AG04450 (cell line): ENCODE measurements at regions not wholly inside any gene's neighbourhood (a gene's known extent, or its start where the extent isn't known, plus 50 kb on each side); places are given as distances from the start of the nearest gene placed in this dataset.

Experiments
- CTCF ChIA-PET: fragments of 300-600, 350-600 bp; formaldehyde crosslinking; extraction: SDS; loops from one replicate; lab custom pipeline; 2022; ENCODE audit warnings: antibody characterized with exemption, inconsistent platforms; lab: Charles Lee
- POLR2A ChIA-PET: fragments of 350-600 bp; formaldehyde crosslinking; extraction: SDS; loops from one replicate; lab custom pipeline; 2021; ENCODE audit warnings: antibody characterized with exemption, inconsistent platforms; lab: Yijun Ruan, JAX
- DNase-seq: peaks from one replicate; pipeline ENCODE4 v3.0.0-alpha.2; 2011; ENCODE audit warnings: low read depth, low spot score
- H3K27ac ChIP-seq: one replicate; pipeline ENCODE4 v1.5.1; 2012; ENCODE audit warnings: low read depth, low read length, control low read depth
- H3K27me3 ChIP-seq: one replicate; pipeline ENCODE4 v1.6.0; 2012; ENCODE audit warnings: low read length; ENCODE audit not compliant: control insufficient read depth, insufficient read depth
- H3K4me3 ChIP-seq: 2 replicates; pipeline ENCODE4 v1.5.1; 2011; ENCODE audit warnings: mild to moderate bottlenecking, low read depth, low read length, control low read depth
- H3K9me3 ChIP-seq: 2 replicates; pipeline ENCODE4 v1.5.1; 2012; ENCODE audit warnings: low read length; ENCODE audit not compliant: control insufficient read depth, insufficient read depth
- CTCF ChIP-seq: IDR thresholded peaks from 2 replicates; pipeline ENCODE4 v1.5.1; 2011; ENCODE audit warnings: low read depth, low read length, control low read depth, inconsistent platforms

GRCh38 chr15:81783076-81783475 is 262.7 kb downstream of the MEX3B start:
- ChIA-PET CTCF (no interaction called here), POLR2A (no interaction called here)
- H3K9me3 ChIP-seq = no peaks in the 10 kb centered on the region
- H3K27ac ChIP-seq = no peak overlapping the region
- DNase-seq = no peak
- peaks cover 11% of the 10 kb centered on the region for H3K27me3 ChIP-seq
- H3K4me3 ChIP-seq = no peak overlapping the region
- TF ChIP-seq CTCF = no peak

- POLR2A ChIA-PET = no interaction called here
- no peak for TF ChIP-seq CTCF
These were observed 264.4 kb downstream of the MEX3B start for GRCh38 chr15:81781395-81781794.

GRCh38 chr15:81780966-81781365 is 264.9 kb downstream of the MEX3B start:
- CTCF ChIA-PET = no interaction called here
- H3K27me3 ChIP-seq = peaks cover 12% of the 10 kb centered on the region
- H3K9me3 ChIP-seq = no peaks in the 10 kb centered on the region
- no peak for TF ChIP-seq CTCF
- POLR2A ChIA-PET = no interaction called here
- no peak overlapping the region for H3K4me3 ChIP-seq
- no peak for DNase-seq
- no peak overlapping the region for H3K27ac ChIP-seq

More at GRCh38 chr15:81781395-81781794, 264.4 kb downstream of the MEX3B start:
- DNase-seq = no peak
- no peak overlapping the region for H3K4me3 ChIP-seq
- H3K9me3 ChIP-seq = no peaks in the 10 kb centered on the region
- H3K27me3 ChIP-seq = peaks cover 12% of the 10 kb centered on the region
- no peak overlapping the region for H3K27ac ChIP-seq
- CTCF ChIA-PET = no interaction called here

- no peak overlapping the region for H3K27ac ChIP-seq
- no peaks in the 10 kb centered on the region for H3K9me3 ChIP-seq
- ChIA-PET POLR2A (no interaction called here), CTCF (no interaction called here)
- TF ChIP-seq CTCF = no peak
- no peak overlapping the region for H3K4me3 ChIP-seq
- DNase-seq = no peak
- H3K27me3 ChIP-seq = peaks cover 12% of the 10 kb centered on the region
These were observed 266.6 kb downstream of the MEX3B start for GRCh38 chr15:81779181-81779580.

GRCh38 chr15:81777546-81777945 is 268.3 kb downstream of the MEX3B start:
- Histone ChIP-seq H3K9me3 (no peaks in the 10 kb centered on the region), H3K4me3 (no peak overlapping the region), H3K27me3 (peaks cover 5% of the 10 kb centered on the region), H3K27ac (no peak overlapping the region)
- no peak for TF ChIP-seq CTCF
- ChIA-PET CTCF (no interaction called here), POLR2A (no interaction called here)
- no peak for DNase-seq
